HL-60 (cell line): ENCODE measurements at regions not wholly inside any gene's neighbourhood (a gene's known extent, or its start where the extent isn't known, plus 50 kb on each side); places are given as distances from the start of the nearest gene placed in this dataset.

Experiments
- DNase-seq, 2 experiments: peaks; one replicate each; pipeline ENCODE4 v3.0.0-alpha.2; 2010 to 2020; ENCODE audit warnings: low read depth in 1 of 2, low spot score in 1 of 2
- H3K27ac ChIP-seq: fragments of 250-450 bp; sonication (Bioruptor Pico); replicated peaks from 2 replicates; pipeline ENCODE4 v1.5.1; 2020; ENCODE audit warnings: mild to moderate bottlenecking, moderate library complexity
- H3K27me3 ChIP-seq: fragments of 250-450 bp; sonication (Bioruptor Pico); 2 replicates; pipeline ENCODE4 v1.5.1; 2021; ENCODE audit warnings: mild to moderate bottlenecking, moderate library complexity; ENCODE audit not compliant: insufficient read depth, poor library complexity, severe bottlenecking
- H3K4me3 ChIP-seq: replicated peaks from 2 replicates; pipeline ENCODE4 v1.5.1; 2011; ENCODE audit warnings: mild to moderate bottlenecking, control low read depth, low read length; ENCODE audit not compliant: insufficient read depth
- GABPA ChIP-seq: IDR thresholded peaks from 2 replicates; pipeline ENCODE4 v1.6.1; 2012; ENCODE audit warnings: low read depth
- POLR2AphosphoS5 ChIP-seq: IDR thresholded peaks from 2 replicates; pipeline ENCODE4 v1.6.1; 2012; ENCODE audit warnings: low read depth
- SPI1 ChIP-seq: IDR thresholded peaks from 2 replicates; pipeline ENCODE4 v1.6.1; 2012; ENCODE audit warnings: low read depth, mild to moderate bottlenecking, borderline replicate concordance
- TF ChIP-seq, protein P1 (sequence below): IDR thresholded peaks from 2 replicates; pipeline ENCODE4 v1.6.1; 2012; ENCODE audit warnings: low read depth; ENCODE audit not compliant: insufficient replicate concordance
- TF ChIP-seq, protein P2 (sequence below): IDR thresholded peaks from one replicate; pipeline ENCODE4 v1.5.1; 2011; ENCODE audit warnings: low read length, control low read depth, inconsistent platforms; ENCODE audit not compliant: insufficient read depth

DNA sequence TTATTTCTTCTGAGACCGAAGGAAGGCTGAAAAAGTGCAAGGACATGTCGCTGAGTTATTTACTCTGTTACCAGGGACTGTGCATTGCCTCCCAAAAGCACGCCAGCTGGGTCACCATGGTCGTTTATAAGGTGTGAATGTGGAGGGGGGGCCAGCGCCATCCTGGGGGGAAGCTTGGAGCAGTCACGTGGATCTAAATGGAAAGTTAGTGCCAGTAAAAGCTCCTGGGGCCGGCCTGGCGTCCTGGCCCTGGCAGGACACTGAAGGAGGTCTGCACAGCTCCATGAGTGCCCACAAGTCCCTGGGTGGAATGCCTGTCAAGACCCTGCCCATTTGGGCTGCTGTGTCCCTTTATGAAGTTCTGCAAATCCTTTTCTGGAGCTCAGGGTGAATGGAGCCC is 82.6 kb downstream of the C16orf95 start:
- TF ChIP-seq GABPA (no peak), POLR2AphosphoS5 (no peak), SPI1 (no peak)
- TF ChIP-seq, protein P1, sequence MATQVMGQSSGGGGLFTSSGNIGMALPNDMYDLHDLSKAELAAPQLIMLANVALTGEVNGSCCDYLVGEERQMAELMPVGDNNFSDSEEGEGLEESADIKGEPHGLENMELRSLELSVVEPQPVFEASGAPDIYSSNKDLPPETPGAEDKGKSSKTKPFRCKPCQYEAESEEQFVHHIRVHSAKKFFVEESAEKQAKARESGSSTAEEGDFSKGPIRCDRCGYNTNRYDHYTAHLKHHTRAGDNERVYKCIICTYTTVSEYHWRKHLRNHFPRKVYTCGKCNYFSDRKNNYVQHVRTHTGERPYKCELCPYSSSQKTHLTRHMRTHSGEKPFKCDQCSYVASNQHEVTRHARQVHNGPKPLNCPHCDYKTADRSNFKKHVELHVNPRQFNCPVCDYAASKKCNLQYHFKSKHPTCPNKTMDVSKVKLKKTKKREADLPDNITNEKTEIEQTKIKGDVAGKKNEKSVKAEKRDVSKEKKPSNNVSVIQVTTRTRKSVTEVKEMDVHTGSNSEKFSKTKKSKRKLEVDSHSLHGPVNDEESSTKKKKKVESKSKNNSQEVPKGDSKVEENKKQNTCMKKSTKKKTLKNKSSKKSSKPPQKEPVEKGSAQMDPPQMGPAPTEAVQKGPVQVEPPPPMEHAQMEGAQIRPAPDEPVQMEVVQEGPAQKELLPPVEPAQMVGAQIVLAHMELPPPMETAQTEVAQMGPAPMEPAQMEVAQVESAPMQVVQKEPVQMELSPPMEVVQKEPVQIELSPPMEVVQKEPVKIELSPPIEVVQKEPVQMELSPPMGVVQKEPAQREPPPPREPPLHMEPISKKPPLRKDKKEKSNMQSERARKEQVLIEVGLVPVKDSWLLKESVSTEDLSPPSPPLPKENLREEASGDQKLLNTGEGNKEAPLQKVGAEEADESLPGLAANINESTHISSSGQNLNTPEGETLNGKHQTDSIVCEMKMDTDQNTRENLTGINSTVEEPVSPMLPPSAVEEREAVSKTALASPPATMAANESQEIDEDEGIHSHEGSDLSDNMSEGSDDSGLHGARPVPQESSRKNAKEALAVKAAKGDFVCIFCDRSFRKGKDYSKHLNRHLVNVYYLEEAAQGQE, result no peak
- TF ChIP-seq, protein P2, sequence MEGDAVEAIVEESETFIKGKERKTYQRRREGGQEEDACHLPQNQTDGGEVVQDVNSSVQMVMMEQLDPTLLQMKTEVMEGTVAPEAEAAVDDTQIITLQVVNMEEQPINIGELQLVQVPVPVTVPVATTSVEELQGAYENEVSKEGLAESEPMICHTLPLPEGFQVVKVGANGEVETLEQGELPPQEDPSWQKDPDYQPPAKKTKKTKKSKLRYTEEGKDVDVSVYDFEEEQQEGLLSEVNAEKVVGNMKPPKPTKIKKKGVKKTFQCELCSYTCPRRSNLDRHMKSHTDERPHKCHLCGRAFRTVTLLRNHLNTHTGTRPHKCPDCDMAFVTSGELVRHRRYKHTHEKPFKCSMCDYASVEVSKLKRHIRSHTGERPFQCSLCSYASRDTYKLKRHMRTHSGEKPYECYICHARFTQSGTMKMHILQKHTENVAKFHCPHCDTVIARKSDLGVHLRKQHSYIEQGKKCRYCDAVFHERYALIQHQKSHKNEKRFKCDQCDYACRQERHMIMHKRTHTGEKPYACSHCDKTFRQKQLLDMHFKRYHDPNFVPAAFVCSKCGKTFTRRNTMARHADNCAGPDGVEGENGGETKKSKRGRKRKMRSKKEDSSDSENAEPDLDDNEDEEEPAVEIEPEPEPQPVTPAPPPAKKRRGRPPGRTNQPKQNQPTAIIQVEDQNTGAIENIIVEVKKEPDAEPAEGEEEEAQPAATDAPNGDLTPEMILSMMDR, result no peak
- Histone ChIP-seq H3K4me3 (no peak overlapping the region), H3K27ac (no peak overlapping the region), H3K27me3 (no peaks in the 10 kb centered on the region)
- DNase-seq, result no peak

DNA sequence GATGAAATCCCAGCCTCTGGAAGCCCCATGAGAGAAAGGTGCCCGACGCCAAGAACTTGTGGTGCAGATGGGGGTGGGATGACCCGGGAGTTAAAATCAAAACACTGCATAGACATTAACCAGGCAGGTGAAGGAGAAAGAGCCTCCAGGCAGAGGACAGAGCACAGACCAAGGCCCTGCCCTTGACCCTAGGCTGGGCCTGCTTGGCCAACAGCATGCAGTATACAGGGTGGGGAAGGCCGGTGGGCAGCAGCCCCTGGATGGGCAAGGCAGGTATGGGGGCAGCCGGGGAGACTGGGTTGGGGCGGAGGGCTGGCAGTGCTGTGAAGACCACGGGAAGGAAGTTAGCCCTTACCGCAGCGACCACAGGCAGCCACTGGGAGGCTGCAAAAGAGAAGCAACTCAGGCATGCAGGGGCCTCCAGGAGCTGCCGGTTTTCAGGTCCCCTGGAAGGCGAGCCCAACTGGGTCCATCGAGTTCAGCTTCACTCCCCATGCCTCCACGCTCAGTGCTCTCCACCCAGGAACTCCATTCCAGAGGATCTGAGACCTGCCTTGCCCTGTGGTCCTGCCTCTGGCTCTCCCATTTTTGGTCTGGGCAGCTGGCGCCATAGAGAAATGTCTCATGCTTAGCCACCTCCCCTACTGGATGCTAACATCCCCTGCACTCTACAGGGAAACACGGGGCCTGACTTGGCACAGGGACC is 81.2 kb downstream of the C16orf95 start:
- TF ChIP-seq, protein P2, result no peak
- TF ChIP-seq SPI1 (no peak), GABPA (no peak), POLR2AphosphoS5 (no peak)
- TF ChIP-seq, protein P1, result no peak
- H3K27me3 ChIP-seq, result no peaks in the 10 kb centered on the region
- no peak overlapping the region for H3K4me3 ChIP-seq
- no peak overlapping the region for H3K27ac ChIP-seq
- peak in 1 of 2 experiments; percentile 62 for DNase-seq

DNA sequence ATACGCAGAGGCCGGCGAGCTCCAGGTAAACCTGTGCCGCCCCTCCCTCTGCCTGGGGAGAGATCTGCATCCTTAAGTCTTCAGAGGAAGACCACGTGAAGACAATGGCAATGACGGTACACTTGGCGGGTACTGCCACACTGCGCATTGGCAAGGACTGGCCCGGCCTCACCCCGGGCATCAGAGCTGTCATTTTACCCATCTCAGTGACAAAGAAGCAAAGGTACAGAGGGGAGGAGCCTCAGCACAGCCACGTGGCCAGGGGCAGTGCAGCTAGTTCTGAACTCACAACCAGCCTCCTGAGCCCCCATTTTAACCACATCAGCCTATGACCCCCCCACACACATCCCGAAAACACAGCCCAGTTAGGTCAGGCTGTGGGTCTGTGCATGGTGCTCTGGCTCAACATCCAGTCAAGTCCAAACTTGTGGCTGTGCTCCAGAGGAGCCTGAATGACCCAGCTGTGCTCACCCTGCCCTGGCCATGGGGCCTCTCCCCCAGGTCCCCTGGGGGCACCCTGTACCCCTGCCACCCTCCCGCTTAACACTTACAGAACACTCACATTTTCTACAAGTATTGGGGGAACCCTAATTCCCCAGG is 80.6 kb downstream of the C16orf95 start:
- DNase-seq, result no peak
- no peaks in the 10 kb centered on the region for H3K27me3 ChIP-seq
- H3K27ac ChIP-seq, result no peak overlapping the region
- TF ChIP-seq GABPA (no peak), SPI1 (no peak), POLR2AphosphoS5 (no peak)
- TF ChIP-seq, protein P2, result no peak
- TF ChIP-seq, protein P1, result no peak
- H3K4me3 ChIP-seq, result no peak overlapping the region
